ENCODE measurements at regions not wholly inside any gene's neighbourhood (a gene's known extent, or its start where the extent isn't known, plus 50 kb on each side); places are given as distances from the start of the nearest gene placed in this dataset. TPM values are rescaled to one million over a fixed set of nuclear protein-coding genes. Genes with fewer than 3 reads are reported as not detected.

DNA sequence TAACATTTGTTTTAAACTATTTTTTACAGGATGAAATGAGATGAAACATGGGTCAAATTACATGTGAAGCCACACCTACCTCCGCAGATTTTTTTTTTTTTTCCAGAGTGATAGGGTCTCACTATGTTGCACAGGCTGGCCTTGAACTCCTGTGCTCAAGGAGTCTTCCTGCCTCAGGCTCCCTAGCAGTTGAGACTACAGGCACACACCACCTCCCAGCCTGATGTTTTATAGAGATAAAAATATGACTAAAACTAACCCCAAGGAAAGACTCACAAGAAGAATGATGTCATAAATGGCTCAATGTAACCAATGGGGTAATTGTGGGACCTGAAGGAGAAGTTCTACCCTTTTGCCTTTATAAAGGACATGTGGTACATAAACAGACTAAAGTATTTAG lies 52.3 kb upstream of the SOX6 start:
- H3K23ac ChIP-seq (ENCODE audit: low read length) = no peak overlapping the region
- no peaks in the 10 kb centered on the region for H3K4me1 ChIP-seq (ENCODE audit: control insufficient read depth, low read depth, low read length)
- no CpG with 5 or more reads among the region's 1 CpG for WGBS (ENCODE audit: extremely low coverage, insufficient coverage, low lambda C conversion rate)
- no peak for DNase-seq
- no peak overlapping the region for H2BK120ac ChIP-seq (ENCODE audit: low read depth, low read length)
- no peak overlapping the region for H3K27ac ChIP-seq (ENCODE audit: low read depth, low read length)
- H4K8ac ChIP-seq (ENCODE audit: low read depth, low read length) = no peak overlapping the region
- H3K56ac ChIP-seq (ENCODE audit: low read length) = no peak overlapping the region
- no peak overlapping the region for H3K4ac ChIP-seq (ENCODE audit: low read depth, low read length)
- H3K79me2 ChIP-seq (ENCODE audit: control insufficient read depth, insufficient read depth, low read length) = no peaks in the 10 kb centered on the region
- no peak overlapping the region for H4K5ac ChIP-seq (ENCODE audit: low read length)
- H2BK5ac ChIP-seq (ENCODE audit: low read length) = no peak overlapping the region
- H3K18ac ChIP-seq (ENCODE audit: low read length) = no peak overlapping the region
- H3K9ac ChIP-seq (ENCODE audit: low read length) = no peak overlapping the region
- H3K36me3 ChIP-seq (ENCODE audit: control insufficient read depth, insufficient read depth, low read length) = no peaks in the 10 kb centered on the region
- H3K4me2 ChIP-seq (ENCODE audit: low read length) = no peak overlapping the region
- H3K27me3 ChIP-seq (ENCODE audit: insufficient read depth, low read length, poor library complexity) = no peaks in the 10 kb centered on the region
- H2BK15ac ChIP-seq (replicated peaks; ENCODE audit: low read depth) = no peak overlapping the region
- H2AK5ac ChIP-seq (ENCODE audit: low read length) = no peak overlapping the region
- H3K4me3 ChIP-seq (ENCODE audit: low read length) = no peak overlapping the region
- no peaks in the 10 kb centered on the region for H3K79me1 ChIP-seq (ENCODE audit: low read length)

DNA sequence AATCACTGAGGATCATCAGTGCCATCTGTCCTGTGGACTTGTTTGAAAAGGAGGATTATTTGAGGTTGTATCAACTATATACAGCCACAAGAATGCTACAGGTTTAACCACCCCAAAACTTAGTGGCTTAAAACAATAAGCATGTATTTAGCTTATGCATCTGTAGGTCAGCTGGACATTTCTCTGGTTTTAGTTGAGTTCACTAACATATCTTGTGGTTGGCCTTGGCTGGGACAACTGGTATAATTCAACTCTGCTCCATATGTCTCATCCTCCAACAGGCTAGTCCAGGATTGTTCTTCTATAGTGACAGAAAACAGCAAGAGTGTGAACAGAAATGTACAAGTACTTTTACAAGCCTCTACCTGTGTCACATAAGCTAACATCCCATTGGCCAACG lies 49.9 kb upstream of the SOX6 start:
- no peak overlapping the region for H3K23ac ChIP-seq (ENCODE audit: low read length)
- WGBS (ENCODE audit: extremely low coverage, insufficient coverage, low lambda C conversion rate) = no CpG with 5 or more reads among the region's 1 CpG

More for the DNA sequence above, 49.9 kb upstream of the SOX6 start:
- Histone ChIP-seq H3K56ac (ENCODE audit: low read length) (no peak overlapping the region), H3K9ac (ENCODE audit: low read length) (no peak overlapping the region), H3K18ac (ENCODE audit: low read length) (no peak overlapping the region), H3K79me1 (ENCODE audit: low read length) (no peaks in the 10 kb centered on the region), H3K27me3 (ENCODE audit: insufficient read depth, low read length, poor library complexity) (peaks cover under 1% of the 10 kb centered on the region), H4K5ac (ENCODE audit: low read length) (no peak overlapping the region), H3K4me1 (ENCODE audit: control insufficient read depth, low read depth, low read length) (peaks cover 4% of the 10 kb centered on the region), H3K4ac (ENCODE audit: low read depth, low read length) (no peak overlapping the region), H3K27ac (ENCODE audit: low read depth, low read length) (no peak overlapping the region), H3K4me3 (ENCODE audit: low read length) (no peak overlapping the region), H3K36me3 (ENCODE audit: control insufficient read depth, insufficient read depth, low read length) (no peaks in the 10 kb centered on the region), H2AK5ac (ENCODE audit: low read length) (no peak overlapping the region), H3K79me2 (ENCODE audit: control insufficient read depth, insufficient read depth, low read length) (no peaks in the 10 kb centered on the region), H2BK15ac (replicated peaks; ENCODE audit: low read depth) (no peak overlapping the region), H2BK120ac (ENCODE audit: low read depth, low read length) (no peak overlapping the region), H4K8ac (ENCODE audit: low read depth, low read length) (no peak overlapping the region), H3K4me2 (ENCODE audit: low read length) (no peak overlapping the region), H2BK5ac (ENCODE audit: low read length) (no peak overlapping the region)
- DNase-seq = no peak

Small RNA genes in the stretch of these regions (small RNA-seq; reads per million reads assigned to genes)
- not detected for gene RN7SL188P (ENCODE audit: insufficient read depth)
